ENCODE measurements at regions not wholly inside any gene's neighbourhood (a gene's known extent, or its start where the extent isn't known, plus 50 kb on each side); places are given as distances from the start of the nearest gene placed in this dataset.
"Not testable (repeated sequence)": the region's sequence is repeated elsewhere in the genome, so short reads cannot be mapped to it uniquely, and the experiment has no call there.

- DNase-seq: not testable (repeated sequence)
Observed at GRCh38 chr7:101679653-101680173, 50.6 kb upstream of the MYL10 start.

DNA sequence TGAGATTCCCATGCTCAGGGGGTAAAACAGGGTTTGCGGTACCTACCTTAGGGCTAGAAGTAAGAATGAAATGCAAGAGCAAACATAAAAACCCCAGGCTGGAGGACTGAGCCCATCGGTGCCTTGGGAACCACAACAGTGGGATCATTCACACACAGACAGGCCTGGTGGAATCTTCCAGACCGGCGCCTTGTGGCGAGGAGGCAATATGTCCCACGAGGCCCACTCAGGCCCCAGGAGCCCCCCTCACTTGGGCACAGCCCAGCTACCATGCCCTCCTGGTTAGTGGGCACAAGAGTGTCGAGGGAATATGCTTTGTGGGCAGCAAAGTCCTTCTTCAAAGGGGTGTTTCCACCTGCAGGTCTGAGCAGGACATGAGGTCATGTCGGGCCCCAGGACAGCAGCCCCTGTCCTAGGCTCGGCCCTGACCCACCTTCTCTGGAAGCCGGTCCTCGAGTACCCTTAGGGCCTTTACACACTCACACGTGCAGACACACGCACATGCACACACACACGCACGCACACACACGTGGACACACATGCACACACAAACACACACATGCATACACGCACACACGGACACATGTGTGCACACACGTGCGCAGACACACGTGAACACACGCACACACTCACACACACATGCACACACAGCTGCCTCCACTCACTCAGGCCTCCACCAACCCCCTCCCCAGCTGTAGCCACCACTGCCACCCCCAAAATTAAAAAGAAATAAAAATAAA, 51.5 kb upstream of the MYL10 start:
- DNase-seq: no peak

DNA sequence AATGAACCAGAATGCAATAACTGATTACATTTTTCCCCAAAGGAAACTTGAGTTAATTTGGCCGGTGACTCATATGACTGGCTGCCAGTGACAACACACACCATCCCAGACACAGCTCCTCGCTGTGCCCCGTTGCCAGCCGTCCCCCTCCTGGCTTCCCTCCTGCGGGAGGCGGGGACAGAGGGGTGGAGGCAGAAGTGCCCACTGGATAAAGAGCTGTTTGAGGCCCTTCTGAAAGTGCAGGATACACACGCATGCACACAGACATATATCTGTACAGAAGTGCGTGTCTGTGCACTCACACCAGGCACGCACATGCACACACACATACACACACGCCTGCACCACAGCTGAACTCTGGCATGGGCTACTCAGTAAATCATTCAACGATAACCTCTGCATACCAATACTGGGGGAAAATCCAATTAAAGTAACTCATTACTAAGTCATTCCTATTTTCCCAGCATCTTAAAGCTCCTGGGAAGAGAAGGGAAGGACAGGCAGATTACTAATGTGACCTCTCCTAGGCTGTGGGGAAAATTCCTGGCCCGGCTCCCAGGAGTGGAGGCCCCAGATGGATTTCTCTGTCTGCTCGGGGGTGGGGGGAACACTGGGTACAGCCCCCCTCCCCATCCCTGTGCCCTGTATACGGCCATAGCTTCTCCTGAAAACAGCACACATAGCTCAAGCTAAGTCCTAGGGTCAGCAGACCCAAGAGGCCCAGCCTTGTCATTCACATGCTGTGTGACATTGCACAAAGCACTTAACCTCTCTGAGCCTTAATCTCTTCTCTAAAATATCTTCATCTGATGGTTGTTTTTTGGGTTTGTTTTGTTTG, 52.3 kb upstream of the MYL10 start:
- peak in 1 of 2 donors; percentile 6 for DNase-seq

DNA sequence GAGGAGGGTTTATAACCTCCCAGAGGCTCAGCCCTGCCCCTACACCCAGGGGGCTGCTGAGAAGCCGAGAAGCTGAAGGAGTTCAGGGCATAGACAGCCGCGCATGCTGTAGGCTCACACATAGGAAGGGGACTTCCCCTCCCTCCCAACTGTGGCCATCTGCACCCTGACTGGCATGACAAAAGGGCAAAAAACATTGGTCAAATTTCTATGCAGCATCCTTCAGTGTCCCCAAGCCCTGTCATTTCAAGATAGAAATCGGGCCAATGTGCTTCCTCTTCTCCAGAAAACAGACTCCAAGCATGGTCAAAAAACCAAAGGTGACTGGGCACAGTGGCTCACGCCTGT, 55.9 kb upstream of the MYL10 start:
- DNase-seq: no peak

DNA sequence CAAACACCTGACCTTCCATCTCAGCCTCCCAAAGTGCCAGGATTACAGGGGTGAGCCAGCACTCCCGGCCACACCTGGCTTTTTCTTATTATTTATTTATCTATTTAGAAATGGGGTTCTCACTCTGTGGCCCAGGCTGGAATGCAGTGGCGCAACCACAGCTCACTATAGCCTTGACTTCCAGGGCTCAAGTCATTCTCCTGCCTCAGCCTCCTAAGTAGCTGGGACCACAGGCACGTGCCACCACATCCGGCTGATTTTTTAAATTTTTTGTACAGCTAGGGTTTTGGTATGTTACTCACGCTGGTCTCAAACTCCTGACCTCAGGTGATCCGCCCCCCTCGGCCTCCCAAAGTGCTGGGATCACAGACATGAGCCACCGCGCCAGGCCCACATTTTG, 56.9 kb upstream of the MYL10 start:
- DNase-seq: no peak

GRCh38 chr7:101687081-101687480, 58.0 kb upstream of the MYL10 start:
- no peak for DNase-seq

DNA sequence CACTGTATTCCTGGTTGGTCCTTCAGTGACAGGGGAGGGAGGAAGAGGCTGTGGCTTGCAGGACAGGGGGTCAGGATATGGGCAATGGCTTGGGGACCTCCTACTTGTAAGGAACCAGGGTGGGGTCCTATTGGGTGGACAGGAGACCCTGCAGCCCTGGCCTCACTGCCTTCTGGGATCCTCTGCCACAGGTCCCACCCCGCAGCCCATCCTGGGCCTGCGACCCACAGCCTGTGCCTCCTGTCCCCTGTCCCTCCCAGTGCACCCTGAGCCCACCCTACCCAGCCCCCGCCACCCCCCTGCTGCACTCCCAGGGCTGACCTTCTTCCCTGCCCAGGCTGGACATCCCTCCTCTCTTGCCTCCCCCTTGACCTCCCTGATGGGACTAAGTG, 58.7 kb upstream of the MYL10 start:
- no peak for DNase-seq

DNA sequence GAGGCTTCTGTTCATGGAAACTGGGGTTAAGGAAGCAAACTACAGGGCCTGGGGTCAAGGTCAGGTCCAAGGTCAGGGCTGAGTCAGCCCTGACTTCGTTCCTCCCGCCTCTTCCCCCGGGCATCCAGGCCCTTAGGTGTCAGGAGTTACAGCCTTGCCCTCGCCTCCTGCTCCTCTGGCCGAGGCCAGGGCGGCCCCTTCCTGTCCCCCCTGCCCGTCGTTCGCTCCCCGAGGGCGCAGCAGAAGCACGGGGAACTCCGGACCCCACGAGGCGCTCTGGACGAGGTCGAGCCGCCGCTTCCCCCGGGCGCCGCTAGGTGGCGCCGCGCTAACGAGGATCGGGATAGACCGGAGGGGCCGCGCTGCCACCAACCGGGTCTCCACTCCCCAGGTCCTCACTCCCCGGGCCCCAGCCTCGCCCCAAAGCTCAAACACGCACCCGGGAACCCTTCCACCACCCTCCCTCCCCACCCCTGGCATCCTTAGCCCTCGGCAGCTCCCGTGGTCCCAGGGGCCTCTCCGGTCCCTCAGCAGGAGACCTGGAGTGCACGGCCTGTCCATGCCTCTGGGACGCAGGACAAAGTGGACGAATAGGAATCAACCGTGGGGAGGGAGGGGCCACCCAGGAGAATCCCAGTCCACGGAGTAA, 59.2 kb upstream of the MYL10 start:
- DNase-seq: peak; percentile 62 to 89

GRCh38 chr7:101688995-101689907, 60.2 kb upstream of the MYL10 start:
- DNase-seq: no peak

DNA sequence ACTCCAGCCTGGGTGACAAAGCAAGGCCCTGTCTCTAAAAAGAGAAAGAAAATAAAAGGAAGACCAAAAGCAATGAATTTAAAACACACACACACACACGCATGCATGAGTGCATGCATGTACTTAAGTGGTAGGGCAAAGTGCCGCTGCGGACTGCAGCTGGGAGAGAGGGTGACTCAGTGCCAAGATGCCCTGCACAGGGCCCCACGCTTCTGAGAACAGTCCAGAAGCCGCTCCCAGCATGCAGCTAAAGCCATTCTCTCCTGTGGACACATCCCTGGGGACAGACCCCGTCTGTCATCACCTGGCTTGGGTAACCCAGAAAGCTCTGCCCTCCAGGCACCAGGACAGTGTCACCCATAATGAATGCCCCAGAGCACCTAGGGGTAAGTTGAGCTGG, 61.0 kb upstream of the MYL10 start:
- DNase-seq: no peak

- DNase-seq: peak; percentile 40 to 46
Observed at GRCh38 chr7:101691822-101692384, 62.8 kb upstream of the MYL10 start.

GRCh38 chr7:101693498-101694091, 64.5 kb upstream of the MYL10 start:
- no peak for DNase-seq

- DNase-seq: no peak
Observed at GRCh38 chr7:101698964-101699363, 69.9 kb upstream of the MYL10 start.

DNA sequence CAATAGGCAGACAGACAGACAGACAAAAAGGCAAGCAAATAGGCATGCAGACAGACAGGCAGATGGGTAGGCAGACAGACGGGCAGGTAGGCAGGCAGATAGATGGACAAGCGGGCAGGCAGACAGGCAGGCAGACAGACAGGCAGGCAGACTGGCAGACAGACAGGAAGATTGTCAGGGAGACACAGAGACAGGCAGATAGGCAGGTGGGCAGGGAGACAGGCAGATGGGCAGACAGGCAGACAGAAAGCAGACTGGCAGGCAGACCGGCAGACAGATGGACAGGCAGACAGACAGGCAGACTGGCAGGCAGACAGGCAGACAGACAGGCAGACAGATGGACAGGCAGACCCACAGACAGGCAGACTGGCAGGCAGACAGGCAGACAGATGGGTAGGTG, 70.3 kb upstream of the MYL10 start:
- DNase-seq: no peak

DNA sequence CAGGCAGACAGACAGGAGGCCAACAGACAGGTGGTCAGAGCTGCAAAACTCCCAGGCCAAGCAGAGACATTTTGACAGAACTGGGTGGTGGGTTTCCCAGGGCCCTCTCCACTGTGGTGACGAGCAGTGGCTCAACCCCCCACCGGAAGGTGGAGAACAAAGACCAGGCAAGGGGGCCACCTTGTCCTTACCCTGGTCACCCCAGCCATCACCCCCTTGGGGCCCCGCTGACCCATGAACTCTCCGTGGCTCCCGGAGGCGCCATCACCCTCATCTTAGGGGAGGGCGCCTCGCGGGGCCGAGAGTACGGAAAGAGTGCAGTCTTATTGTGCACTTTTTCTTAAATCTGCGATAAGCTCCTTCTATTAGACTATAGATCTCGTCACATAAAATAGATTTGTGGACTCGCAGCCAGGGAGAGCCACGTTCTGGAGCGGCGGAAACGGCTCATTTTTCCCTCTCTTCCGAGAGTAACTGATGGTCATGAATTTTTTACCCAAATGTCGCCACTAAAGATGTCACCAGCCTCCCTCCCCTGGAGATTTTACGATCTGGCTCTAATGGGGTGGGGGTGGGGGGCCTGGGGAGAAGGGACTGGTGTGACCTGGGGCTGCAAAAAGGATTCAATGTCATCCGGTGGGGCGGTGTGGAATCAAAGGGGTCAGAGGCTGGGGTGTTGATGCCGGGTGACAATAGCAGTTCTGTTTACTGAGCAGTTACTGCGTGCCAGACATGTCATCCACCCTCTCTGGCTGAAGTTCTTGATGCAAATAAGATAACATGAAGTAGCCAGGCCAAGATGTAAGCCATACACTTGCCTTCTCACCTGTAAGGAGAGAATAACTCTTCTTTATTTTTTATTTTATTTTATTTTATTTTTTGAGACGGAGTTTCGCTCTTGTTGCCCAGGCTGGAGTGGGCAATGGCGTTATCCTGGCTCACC, 71.1 kb upstream of the MYL10 start:
- no peak for DNase-seq

GRCh38 chr7:101701153-101701794, 72.2 kb upstream of the MYL10 start:
- no peak for DNase-seq

DNA sequence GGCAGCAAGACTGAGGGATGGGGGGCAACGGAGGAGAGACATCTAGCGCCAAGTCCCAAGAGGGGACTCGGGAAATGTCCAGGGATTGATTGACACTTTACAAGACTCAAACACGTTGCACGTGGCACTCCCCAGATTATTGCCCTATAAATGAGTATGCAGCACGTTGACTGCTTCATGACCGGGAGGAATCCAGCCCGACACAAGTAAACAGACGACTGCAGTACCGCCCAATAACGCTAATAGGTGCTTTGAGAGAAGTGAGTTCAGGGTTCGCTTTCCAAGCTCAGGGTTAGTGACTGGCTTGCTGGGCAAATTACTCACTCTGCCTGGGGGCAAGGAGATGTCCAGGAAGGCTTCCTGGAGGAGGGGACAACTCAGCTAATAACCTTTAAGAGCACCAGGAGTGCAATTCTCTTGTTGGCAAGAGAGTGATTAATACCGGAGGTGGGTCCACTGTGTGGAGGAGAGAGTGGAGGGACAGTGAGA, 73.3 kb upstream of the MYL10 start:
- no peak for DNase-seq

- peak; percentile 56 to 60 for DNase-seq
Observed at GRCh38 chr7:101705331-101705730, 76.2 kb upstream of the MYL10 start.

GRCh38 chr7:101707587-101707986, 78.5 kb upstream of the MYL10 start:
- DNase-seq: no peak

DNA sequence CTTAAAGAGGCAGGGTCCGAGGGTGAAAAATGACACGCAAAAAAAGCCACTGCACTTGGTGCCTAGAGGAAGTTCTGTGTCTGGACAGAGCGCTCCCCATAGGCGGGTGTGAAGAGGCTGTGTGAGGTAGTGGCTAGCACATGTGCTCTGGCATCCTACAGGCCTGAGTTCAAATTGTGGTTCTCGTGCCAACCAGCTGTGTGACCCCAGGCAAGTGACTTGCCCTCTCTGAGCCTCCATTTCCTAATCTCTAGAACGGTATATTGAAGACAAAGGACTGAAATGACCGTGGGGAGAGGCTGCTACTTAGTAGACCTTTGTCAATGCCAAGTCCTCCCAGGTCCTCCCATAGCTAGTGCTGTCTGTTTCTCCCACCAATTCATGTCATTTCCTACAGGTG, 79.1 kb upstream of the MYL10 start:
- no peak for DNase-seq
